ENCODE measurements at regions not wholly inside any gene's neighbourhood (a gene's known extent, or its start where the extent isn't known, plus 50 kb on each side); places are given as distances from the start of the nearest gene placed in this dataset.
"Not testable (repeated sequence)": the region's sequence is repeated elsewhere in the genome, so short reads cannot be mapped to it uniquely, and the experiment has no call there.

GRCh38 chr14:89468030-89468429 is 51.0 kb upstream of the FOXN3 start:
- not testable (repeated sequence) for H3K27me3 Mint-ChIP-seq; DNase-seq; H3K4me1 ChIP-seq (ENCODE audit: control insufficient read depth, insufficient read depth, low read length, poor library complexity, severe bottlenecking); H3K4me3 ChIP-seq (ENCODE audit: low read depth, low read length); H3K9me3 ChIP-seq (ENCODE audit: control insufficient read depth in 2 of 2, low read length in 2 of 2); ATAC-seq (ENCODE audit: low read depth in 2 of 2); H3K27me3 ChIP-seq (ENCODE audit: control insufficient read depth, insufficient read depth, low read length); H3K9me3 Mint-ChIP-seq; H3K4me3 Mint-ChIP-seq; H3K27ac ChIP-seq (ENCODE audit: insufficient read depth, low read length, poor library complexity, severe bottlenecking)
- peak overlapping the region in 2 of 3 donors; percentile 18 to 91 for H3K27ac Mint-ChIP-seq
- H3K36me3 Mint-ChIP-seq: peaks cover 36% of the 10 kb centered on the region
- H3K36me3 ChIP-seq (ENCODE audit: control insufficient read depth, insufficient read depth, low read length): peaks cover 14% of the 10 kb centered on the region
- H3K4me1 Mint-ChIP-seq: peaks cover 14 to 54% (median 28%) of the 10 kb centered on the region in 4 donors

- no peaks in the 10 kb centered on the region for H3K9me3 Mint-ChIP-seq
- Histone ChIP-seq H3K9me3 (ENCODE audit: control insufficient read depth in 2 of 2, low read length in 2 of 2) (no peaks in the 10 kb centered on the region), H3K27ac (ENCODE audit: insufficient read depth, low read length, poor library complexity, severe bottlenecking) (no peak overlapping the region), H3K36me3 (ENCODE audit: control insufficient read depth, insufficient read depth, low read length) (peaks cover 16% of the 10 kb centered on the region), H3K27me3 (ENCODE audit: control insufficient read depth, insufficient read depth, low read length) (no peaks in the 10 kb centered on the region), H3K4me3 (ENCODE audit: low read depth, low read length) (no peak overlapping the region), H3K4me1 (ENCODE audit: control insufficient read depth, insufficient read depth, low read length, poor library complexity, severe bottlenecking) (no peaks in the 10 kb centered on the region)
- ATAC-seq (ENCODE audit: low read depth in 2 of 2) (no peak), DNase-seq (no peak)
- H3K27ac Mint-ChIP-seq: peak overlapping the region in 1 of 3 donors; percentile 66
- H3K27me3 Mint-ChIP-seq: no peaks in the 10 kb centered on the region
- peaks cover 36% of the 10 kb centered on the region for H3K36me3 Mint-ChIP-seq
- peak overlapping the region in 1 of 4 donors; percentile 14 for H3K4me3 Mint-ChIP-seq
- peaks cover 19 to 58% (median 33%) of the 10 kb centered on the region in 4 donors for H3K4me1 Mint-ChIP-seq
Measured at GRCh38 chr14:89466944-89467343, 49.9 kb upstream of the FOXN3 start.
